ENCODE measurements at regions not wholly inside any gene's neighbourhood (a gene's known extent, or its start where the extent isn't known, plus 50 kb on each side); places are given as distances from the start of the nearest gene placed in this dataset.

DNA sequence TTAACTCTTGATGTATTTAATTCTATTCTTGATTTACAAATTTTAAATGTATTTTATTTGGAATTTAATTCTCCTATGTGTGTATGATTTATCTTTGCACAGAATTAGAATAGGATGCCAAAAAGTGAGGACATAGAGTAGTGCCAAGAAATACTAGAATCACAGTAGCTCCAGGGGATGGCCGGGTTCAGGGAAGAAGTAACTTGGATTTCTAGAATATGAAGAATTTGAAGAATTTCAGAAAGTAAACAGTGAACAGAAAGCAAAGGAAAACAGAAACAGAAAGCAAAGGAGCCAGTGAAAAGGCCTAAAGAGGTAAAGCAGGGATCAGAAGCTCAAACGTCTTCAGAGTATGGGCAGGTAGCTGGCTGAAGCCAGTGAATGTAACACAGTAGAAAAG lies 1187.6 kb downstream of the RPA4 start:
- Histone ChIP-seq H3K4me3 (no peak overlapping the region), H3K9me3 (no peaks in the 10 kb centered on the region), H3K27ac (no peak overlapping the region), H3K4me1 (no peaks in the 10 kb centered on the region), H3K36me3 (no peaks in the 10 kb centered on the region), H3K27me3 (no peaks in the 10 kb centered on the region)
- intact Hi-C loops (cut with DNase I; ENCODE audit: low total_unique reads): no loop called here
- TF ChIP-seq, protein P1, sequence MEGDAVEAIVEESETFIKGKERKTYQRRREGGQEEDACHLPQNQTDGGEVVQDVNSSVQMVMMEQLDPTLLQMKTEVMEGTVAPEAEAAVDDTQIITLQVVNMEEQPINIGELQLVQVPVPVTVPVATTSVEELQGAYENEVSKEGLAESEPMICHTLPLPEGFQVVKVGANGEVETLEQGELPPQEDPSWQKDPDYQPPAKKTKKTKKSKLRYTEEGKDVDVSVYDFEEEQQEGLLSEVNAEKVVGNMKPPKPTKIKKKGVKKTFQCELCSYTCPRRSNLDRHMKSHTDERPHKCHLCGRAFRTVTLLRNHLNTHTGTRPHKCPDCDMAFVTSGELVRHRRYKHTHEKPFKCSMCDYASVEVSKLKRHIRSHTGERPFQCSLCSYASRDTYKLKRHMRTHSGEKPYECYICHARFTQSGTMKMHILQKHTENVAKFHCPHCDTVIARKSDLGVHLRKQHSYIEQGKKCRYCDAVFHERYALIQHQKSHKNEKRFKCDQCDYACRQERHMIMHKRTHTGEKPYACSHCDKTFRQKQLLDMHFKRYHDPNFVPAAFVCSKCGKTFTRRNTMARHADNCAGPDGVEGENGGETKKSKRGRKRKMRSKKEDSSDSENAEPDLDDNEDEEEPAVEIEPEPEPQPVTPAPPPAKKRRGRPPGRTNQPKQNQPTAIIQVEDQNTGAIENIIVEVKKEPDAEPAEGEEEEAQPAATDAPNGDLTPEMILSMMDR (IDR thresholded peaks at IDR 0.05): no peak
- TF ChIP-seq POLR2A (IDR thresholded peaks at IDR 0.05) (no peak), EP300 (IDR thresholded peaks at IDR 0.05) (no peak), POLR2AphosphoS5 (IDR thresholded peaks at IDR 0.05) (no peak)
- no peak for DNase-seq
- WGBS, 5 donors: 21 to 34% (median 28%) methylated on average over 2 of the region's 2 CpGs

DNA sequence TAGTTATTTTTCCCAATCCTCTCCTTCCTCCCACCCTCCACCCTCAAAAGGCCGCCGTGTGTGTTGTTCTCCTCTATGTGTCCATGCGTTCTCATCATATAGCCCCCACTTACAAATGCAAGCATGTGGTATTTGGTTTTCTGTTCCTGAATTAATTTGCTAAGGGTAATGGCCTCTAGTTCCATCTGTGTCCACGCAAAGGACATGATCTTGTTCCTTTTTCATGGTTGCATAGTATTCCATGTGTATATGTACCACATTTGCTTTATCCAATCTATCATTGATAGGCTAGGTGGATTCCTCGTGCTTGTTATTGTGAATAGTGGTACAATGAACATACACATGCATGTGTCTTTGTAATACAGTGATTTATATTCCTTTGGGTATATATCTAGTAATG lies 1193.7 kb downstream of the RPA4 start:
- Histone ChIP-seq H3K9me3 (peaks cover 0 to 9% (median 1%) of the 10 kb centered on the region in 4 donors), H3K27ac (no peak overlapping the region), H3K36me3 (no peaks in the 10 kb centered on the region), H3K4me1 (no peaks in the 10 kb centered on the region), H3K4me3 (no peak overlapping the region), H3K27me3 (no peaks in the 10 kb centered on the region)
- 83 to 89% (median 86%) methylated on average over 5 of the region's 5 CpGs for WGBS, 5 donors
- no peak for DNase-seq
- TF ChIP-seq EP300 (IDR thresholded peaks at IDR 0.05) (no peak), POLR2AphosphoS5 (IDR thresholded peaks at IDR 0.05) (no peak), POLR2A (IDR thresholded peaks at IDR 0.05) (no peak)
- TF ChIP-seq, protein P1 (IDR thresholded peaks at IDR 0.05): no peak
- intact Hi-C loops (cut with DNase I; ENCODE audit: low total_unique reads): no loop called here

DNA sequence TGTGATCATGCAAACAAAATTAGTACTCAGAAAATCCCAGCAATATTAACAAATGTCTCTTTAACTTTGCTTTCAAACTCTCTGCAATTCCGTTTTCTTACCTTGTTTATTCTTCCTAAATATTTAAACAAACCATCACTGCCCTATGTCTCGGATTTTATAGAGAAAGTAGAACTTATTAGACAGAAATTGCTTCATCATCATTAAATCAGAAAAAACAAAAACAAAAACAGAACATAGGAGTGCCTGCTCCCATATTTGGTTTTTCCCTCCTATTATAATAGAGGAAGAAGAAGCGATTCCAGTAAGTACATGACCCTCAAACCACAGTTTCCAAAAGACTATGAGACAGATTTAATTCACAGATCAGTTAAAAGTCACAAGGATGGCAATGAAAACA lies 1228.0 kb downstream of the RPA4 start:
- WGBS, 5 donors: 37 to 58% (median 52%) methylated on average over 3 of the region's 3 CpGs

DNA sequence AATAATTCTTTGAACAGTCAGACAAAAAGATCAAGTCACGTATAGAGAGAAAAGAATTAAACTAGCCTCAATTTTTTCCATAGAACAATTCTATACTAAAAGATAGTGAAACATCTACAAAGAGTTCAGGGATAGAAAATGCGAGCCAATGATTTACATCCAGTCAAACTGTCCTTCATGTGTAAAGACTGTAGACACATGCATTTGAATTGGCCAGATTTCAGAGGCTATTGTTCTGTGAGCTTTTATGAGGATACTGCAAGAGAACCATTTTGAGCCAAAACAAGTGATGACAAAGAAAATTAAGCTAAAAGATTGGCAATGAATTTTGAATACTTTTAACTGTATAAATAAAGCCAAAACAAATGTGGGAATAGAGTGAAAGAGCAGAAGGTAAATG lies 1230.3 kb downstream of the RPA4 start:
- TF ChIP-seq POLR2AphosphoS5 (IDR thresholded peaks at IDR 0.05) (no peak), EP300 (IDR thresholded peaks at IDR 0.05) (no peak), POLR2A (IDR thresholded peaks at IDR 0.05) (no peak)
- TF ChIP-seq, protein P1 (IDR thresholded peaks at IDR 0.05): no peak
- no peak overlapping the region for H3K27ac ChIP-seq
- no peaks in the 10 kb centered on the region for H3K9me3 ChIP-seq
- DNase-seq: no peak
- H3K4me1 ChIP-seq: no peaks in the 10 kb centered on the region
- no peak overlapping the region for H3K4me3 ChIP-seq
- WGBS, 5 donors: 76 to 95% (median 78%) methylated on average over 2 of the region's 2 CpGs
- intact Hi-C loops (cut with DNase I; ENCODE audit: low total_unique reads): no loop called here
- H3K36me3 ChIP-seq: no peaks in the 10 kb centered on the region
- H3K27me3 ChIP-seq: no peaks in the 10 kb centered on the region

More for the DNA sequence above, 1228.0 kb downstream of the RPA4 start:
- H3K4me3 ChIP-seq: no peak overlapping the region
- intact Hi-C loops (cut with DNase I; ENCODE audit: low total_unique reads): no loop called here
- no peaks in the 10 kb centered on the region for H3K27me3 ChIP-seq
- no peaks in the 10 kb centered on the region for H3K9me3 ChIP-seq
- H3K4me1 ChIP-seq: no peaks in the 10 kb centered on the region
- H3K27ac ChIP-seq: no peak overlapping the region
- H3K36me3 ChIP-seq: no peaks in the 10 kb centered on the region
- TF ChIP-seq, protein P1 (IDR thresholded peaks at IDR 0.05): no peak
- TF ChIP-seq POLR2A (IDR thresholded peaks at IDR 0.05) (no peak), POLR2AphosphoS5 (IDR thresholded peaks at IDR 0.05) (no peak), EP300 (IDR thresholded peaks at IDR 0.05) (no peak)
- no peak for DNase-seq
